Nephron progenitor cell (in vitro differentiated cells): ENCODE measurements at regions not wholly inside any gene's neighbourhood (a gene's known extent, or its start where the extent isn't known, plus 50 kb on each side); places are given as distances from the start of the nearest gene placed in this dataset.
"Not testable (repeated sequence)": the region's sequence is repeated elsewhere in the genome, so short reads cannot be mapped to it uniquely, and the experiment has no call there.

Source experiments
- DNase-seq: peaks from one replicate; pipeline ENCODE4 v3.0.0; 2021
- H3K27ac Mint-ChIP-seq: 2 replicates; pipeline ENCODE4 v1.8.0; 2021; ENCODE audit warnings: mild to moderate bottlenecking, moderate library complexity, mixed read lengths
- H3K27me3 Mint-ChIP-seq: 2 replicates; pipeline ENCODE4 v1.8.0; 2021; ENCODE audit warnings: mild to moderate bottlenecking, low read depth, mixed read lengths; ENCODE audit not compliant: poor library complexity
- H3K36me3 Mint-ChIP-seq: 2 replicates; pipeline ENCODE4 v1.8.0; 2021; ENCODE audit warnings: low read depth, mixed read lengths
- H3K4me1 Mint-ChIP-seq: 2 replicates; pipeline ENCODE4 v1.8.0; 2021; ENCODE audit warnings: mixed read lengths
- H3K4me3 Mint-ChIP-seq: 2 replicates; pipeline ENCODE4 v1.8.0; 2021; ENCODE audit warnings: mild to moderate bottlenecking, moderate library complexity, mixed read lengths
- H3K9me3 Mint-ChIP-seq: 2 replicates; pipeline ENCODE4 v1.8.0; 2021; ENCODE audit warnings: mild to moderate bottlenecking, moderate library complexity, mixed read lengths
- CTCF ChIP-seq: fragments of 200-600 bp; sonication (generic); IDR thresholded peaks from 2 replicates; pipeline ENCODE4 v1.5.0; 2021; ENCODE audit warnings: antibody characterized with exemption

GRCh38 chr9:13033959-13034693 is 245.4 kb downstream of the MPDZ start:
- Mint-ChIP-seq H3K9me3 (peaks cover 13% of the 10 kb centered on the region), H3K4me3 (peak overlapping the region; percentile 68), H3K36me3 (no peaks in the 10 kb centered on the region), H3K27ac (no peak overlapping the region), H3K27me3 (no peaks in the 10 kb centered on the region), H3K4me1 (peaks cover 18% of the 10 kb centered on the region)
- peak; percentile 78 for DNase-seq
- TF ChIP-seq CTCF = peak; percentile 73

GRCh38 chr9:13034694-13035002 is 244.8 kb downstream of the MPDZ start:
- Mint-ChIP-seq H3K36me3 (no peaks in the 10 kb centered on the region), H3K9me3 (peaks cover 15% of the 10 kb centered on the region), H3K4me3 (peak overlapping the region; percentile 68), H3K4me1 (peaks cover 18% of the 10 kb centered on the region), H3K27ac (no peak overlapping the region), H3K27me3 (no peaks in the 10 kb centered on the region)
- DNase-seq = no peak
- TF ChIP-seq CTCF = no peak

- H3K27me3 Mint-ChIP-seq = no peaks in the 10 kb centered on the region
- no peak for DNase-seq
- no peaks in the 10 kb centered on the region for H3K36me3 Mint-ChIP-seq
- TF ChIP-seq CTCF = no peak
- peaks cover 18% of the 10 kb centered on the region for H3K9me3 Mint-ChIP-seq
- H3K4me3 Mint-ChIP-seq = no peak overlapping the region
- H3K27ac Mint-ChIP-seq = no peak overlapping the region
- peaks cover 18% of the 10 kb centered on the region for H3K4me1 Mint-ChIP-seq
Measured at GRCh38 chr9:13035822-13036221, 243.7 kb downstream of the MPDZ start.

- H3K4me3 Mint-ChIP-seq, H3K27ac Mint-ChIP-seq, H3K36me3 Mint-ChIP-seq, H3K27me3 Mint-ChIP-seq, DNase-seq: not testable (repeated sequence)
- Mint-ChIP-seq H3K4me1 (peaks cover 18% of the 10 kb centered on the region), H3K9me3 (peaks cover 22% of the 10 kb centered on the region)
Measured at GRCh38 chr9:13037808-13038207, 241.7 kb downstream of the MPDZ start.

- Mint-ChIP-seq H3K36me3 (no peaks in the 10 kb centered on the region), H3K9me3 (peaks cover 6% of the 10 kb centered on the region), H3K4me1 (peaks cover 8% of the 10 kb centered on the region), H3K4me3 (no peak overlapping the region), H3K27ac (no peak overlapping the region), H3K27me3 (no peaks in the 10 kb centered on the region)
- DNase-seq = no peak
- no peak for TF ChIP-seq CTCF
Measured at GRCh38 chr9:13047827-13048587, 231.5 kb downstream of the MPDZ start.

- Mint-ChIP-seq H3K4me1 (peaks cover 8% of the 10 kb centered on the region), H3K9me3 (peaks cover 3% of the 10 kb centered on the region), H3K27me3 (no peaks in the 10 kb centered on the region), H3K36me3 (no peaks in the 10 kb centered on the region), H3K27ac (no peak overlapping the region), H3K4me3 (no peak overlapping the region)
- TF ChIP-seq CTCF = no peak
- DNase-seq = no peak
Measured at GRCh38 chr9:13049223-13049622, 230.3 kb downstream of the MPDZ start.
